H9 (cell line): ENCODE measurements at regions not wholly inside any gene's neighbourhood (a gene's known extent, or its start where the extent isn't known, plus 50 kb on each side); places are given as distances from the start of the nearest gene placed in this dataset.

Experiments used
- DNase-seq: peaks from one replicate; pipeline ENCODE4 v3.0.0-alpha.2; 2017
- H2AFZ ChIP-seq: one replicate; pipeline ENCODE4 v1.6.1; 2013; ENCODE audit warnings: mild to moderate bottlenecking, low read length, control low read depth, moderate library complexity
- H2AK5ac ChIP-seq: 2 replicates; pipeline ENCODE4 v1.6.1; 2013; ENCODE audit warnings: low read length, control low read depth, mixed read lengths; ENCODE audit not compliant: insufficient read length
- H2BK120ac ChIP-seq: one replicate; pipeline ENCODE4 v1.6.1; 2013; ENCODE audit warnings: low read depth, mild to moderate bottlenecking, low read length, control low read depth, inconsistent platforms; ENCODE audit not compliant: poor library complexity, severe bottlenecking
- H2BK12ac ChIP-seq: 2 replicates; pipeline ENCODE4 v1.6.1; 2013; ENCODE audit warnings: low read length, control low read depth, mixed read lengths, low read depth; ENCODE audit not compliant: insufficient read length
- H2BK15ac ChIP-seq: 2 replicates; pipeline ENCODE4 v1.6.1; 2013; ENCODE audit warnings: low read depth, low read length, control low read depth
- H2BK20ac ChIP-seq: one replicate; pipeline ENCODE4 v1.6.1; 2013; ENCODE audit warnings: low read depth, mild to moderate bottlenecking, low read length, control low read depth, inconsistent platforms; ENCODE audit not compliant: poor library complexity, severe bottlenecking
- H2BK5ac ChIP-seq: 2 replicates; pipeline ENCODE4 v1.6.1; 2013; ENCODE audit warnings: low read length, control low read depth, mixed read lengths; ENCODE audit not compliant: insufficient read length
- H3K14ac ChIP-seq: 2 replicates; pipeline ENCODE4 v1.6.1; 2013; ENCODE audit warnings: low read length, control low read depth; ENCODE audit not compliant: insufficient read depth
- H3K18ac ChIP-seq: 2 replicates; pipeline ENCODE4 v1.6.1; 2013; ENCODE audit warnings: low read depth, mild to moderate bottlenecking, mixed read lengths, low read length, control low read depth; ENCODE audit not compliant: insufficient read length
- H3K23ac ChIP-seq: 2 replicates; pipeline ENCODE4 v1.6.1; 2013; ENCODE audit warnings: low read length, control low read depth, mixed read lengths, low read depth; ENCODE audit not compliant: insufficient read length
- H3K23me2 ChIP-seq: 2 replicates; pipeline ENCODE4 v1.6.1; 2013; ENCODE audit warnings: low read depth, mild to moderate bottlenecking, mixed read lengths, low read length, control low read depth; ENCODE audit not compliant: insufficient read length, poor library complexity, severe bottlenecking
- H3K27ac ChIP-seq: 2 replicates; pipeline ENCODE4 v1.5.1; 2013; ENCODE audit warnings: low read length, control low read depth, mixed read lengths, low read depth; ENCODE audit not compliant: insufficient read length
- H3K27me3 ChIP-seq: 2 replicates; pipeline ENCODE4 v1.6.1; 2013; ENCODE audit warnings: low read length, control low read depth, inconsistent platforms; ENCODE audit not compliant: insufficient read depth
- H3K4ac ChIP-seq: 2 replicates; pipeline ENCODE4 v1.6.1; 2013; ENCODE audit warnings: low read depth, mild to moderate bottlenecking, control low read depth, inconsistent platforms, low read length, moderate library complexity
- H3K4me1 ChIP-seq: 2 replicates; pipeline ENCODE4 v1.6.1; 2013; ENCODE audit warnings: low read length, control low read depth, inconsistent platforms; ENCODE audit not compliant: insufficient read depth
- H3K4me2 ChIP-seq: 2 replicates; pipeline ENCODE4 v1.6.1; 2013; ENCODE audit warnings: low read length, control low read depth, mixed read lengths; ENCODE audit not compliant: insufficient read length, insufficient read depth
- H3K56ac ChIP-seq: 2 replicates; pipeline ENCODE4 v1.6.1; 2013; ENCODE audit warnings: low read depth, mild to moderate bottlenecking, mixed read lengths, low read length, control low read depth; ENCODE audit not compliant: insufficient read length
- H3K79me1 ChIP-seq: 2 replicates; pipeline ENCODE4 v1.6.1; 2013; ENCODE audit warnings: low read depth, mild to moderate bottlenecking, moderate library complexity, low read length, control low read depth, inconsistent platforms; ENCODE audit not compliant: insufficient read depth, poor library complexity, severe bottlenecking
- H3K79me2 ChIP-seq: 2 replicates; pipeline ENCODE4 v1.6.1; 2013; ENCODE audit warnings: low read length, control low read depth, inconsistent platforms; ENCODE audit not compliant: insufficient read depth
- H3K9ac ChIP-seq: 2 replicates; pipeline ENCODE4 v1.6.1; 2013; ENCODE audit warnings: low read length, control low read depth, mixed read lengths; ENCODE audit not compliant: insufficient read length; ENCODE audit errors: extremely low read depth
- H3K9me3 ChIP-seq: one replicate; pipeline ENCODE4 v1.6.1; 2013; ENCODE audit warnings: low read depth, low read length, inconsistent platforms; ENCODE audit not compliant: control insufficient read depth
- H3T11ph ChIP-seq: one replicate; pipeline ENCODE4 v1.6.1; 2013; ENCODE audit warnings: mild to moderate bottlenecking, low read length, control low read depth, inconsistent platforms
- H4K20me1 ChIP-seq: one replicate; pipeline ENCODE4 v1.6.1; 2013; ENCODE audit not compliant: control insufficient read depth, insufficient read length, insufficient read depth
- H4K5ac ChIP-seq: 2 replicates; pipeline ENCODE4 v1.6.1; 2013; ENCODE audit warnings: low read depth, mild to moderate bottlenecking, mixed read lengths, low read length, control low read depth; ENCODE audit not compliant: insufficient read length
- H4K8ac ChIP-seq: replicated peaks from 2 replicates; pipeline ENCODE4 v1.6.1; 2013; ENCODE audit warnings: low read length, control low read depth, mixed read lengths, low read depth; ENCODE audit not compliant: insufficient read length
- H4K91ac ChIP-seq: 2 replicates; pipeline ENCODE4 v1.6.1; 2013; ENCODE audit warnings: low read depth, mild to moderate bottlenecking, moderate library complexity, mixed read lengths, low read length, control low read depth; ENCODE audit not compliant: insufficient read length
- H3K27ac Mint-ChIP-seq, 3 experiments: 2 replicates in 2 of 3; 3 replicates in 1 of 3; pipeline ENCODE4 v1.8.0; 2020 to 2021; ENCODE audit warnings: mixed read lengths in 3 of 3, mild to moderate bottlenecking in 1 of 3, moderate library complexity in 1 of 3
- H3K27me3 Mint-ChIP-seq: 2 replicates; pipeline ENCODE4 v1.8.0; 2021; ENCODE audit warnings: low read depth, mild to moderate bottlenecking, moderate library complexity, mixed read lengths
- H3K36me3 Mint-ChIP-seq, 3 experiments: 2 replicates in 2 of 3; 3 replicates in 1 of 3; pipeline ENCODE4 v1.8.0; 2020 to 2021; ENCODE audit warnings: low read depth in 3 of 3, mixed read lengths in 3 of 3; ENCODE audit not compliant: insufficient read depth in 1 of 3
- H3K4me1 Mint-ChIP-seq, 2 experiments: 2 replicates each; pipeline ENCODE4 v1.8.0; 2020; ENCODE audit warnings: mixed read lengths in 2 of 2
- H3K4me3 Mint-ChIP-seq, 2 experiments: 2 replicates in 1 of 2; 3 replicates in 1 of 2; pipeline ENCODE4 v1.8.0; 2020 to 2021; ENCODE audit warnings: mild to moderate bottlenecking in 2 of 2, mixed read lengths in 2 of 2, moderate library complexity in 1 of 2
- H3K9me3 Mint-ChIP-seq, 2 experiments: 2 replicates in 1 of 2; 3 replicates in 1 of 2; pipeline ENCODE4 v1.8.0; 2020; ENCODE audit warnings: mild to moderate bottlenecking in 2 of 2, mixed read lengths in 2 of 2, moderate library complexity in 1 of 2
- CTCF ChIP-seq: fragments of 200-600 bp; sonication (generic); conservative IDR thresholded peaks from 3 replicates; pipeline ENCODE4 v1.8.0; 2021; ENCODE audit warnings: antibody characterized with exemption, mild to moderate bottlenecking
- WGBS: extraction: QIAGEN DNeasy Blood & Tissue Kit; methylation state at CpG from one replicate; pipeline ENCODE4 v1.1.7; 2013; ENCODE audit warnings: missing lambda C conversion rate, low lambda C conversion rate, mixed read lengths; ENCODE audit not compliant: insufficient read length; ENCODE audit errors: extremely low coverage; 5-methylcytosine and 5-hydroxymethylcytosine counted together

GRCh38 chr2:122105877-122106206 lies 350.4 kb downstream of the TSN start:
- Histone ChIP-seq H3K79me1 (no peaks in the 10 kb centered on the region), H2BK15ac (no peak overlapping the region), H3K79me2 (no peaks in the 10 kb centered on the region), H2BK5ac (no peak overlapping the region), H2BK12ac (no peak overlapping the region), H3K4me1 (no peaks in the 10 kb centered on the region), H4K20me1 (no peaks in the 10 kb centered on the region), H3K27me3 (no peaks in the 10 kb centered on the region; the same call in 1 of the 2 replicates), H3K27ac (no peak overlapping the region), H3K14ac (no peak overlapping the region), H3K18ac (no peak overlapping the region), H4K91ac (no peak overlapping the region), H3T11ph (no peak overlapping the region), H2BK120ac (no peak overlapping the region), H3K23ac (no peak overlapping the region), H2AK5ac (no peak overlapping the region), H3K4ac (no peak overlapping the region), H3K23me2 (no peaks in the 10 kb centered on the region), H4K8ac (no peak overlapping the region), H3K9ac (no peak overlapping the region), H3K56ac (no peak overlapping the region), H3K4me2 (no peak overlapping the region), H2AFZ (no peak overlapping the region), H3K9me3 (no peaks in the 10 kb centered on the region), H2BK20ac (no peak overlapping the region), H4K5ac (no peak overlapping the region)
- peaks cover 3 to 25% (median 6%) of the 10 kb centered on the region in 3 experiments for H3K36me3 Mint-ChIP-seq
- H3K4me3 Mint-ChIP-seq, result no peak overlapping the region
- no peaks in the 10 kb centered on the region; the same call in 1 of the 2 replicates for H3K27me3 Mint-ChIP-seq
- no peak for TF ChIP-seq CTCF
- peaks cover 20 to 28% of the 10 kb centered on the region in 2 experiments for H3K4me1 Mint-ChIP-seq
- no CpG with 5 or more reads among the region's 3 CpGs for WGBS
- H3K9me3 Mint-ChIP-seq, result peaks cover 9 to 14% of the 10 kb centered on the region in 2 experiments
- no peak overlapping the region for H3K27ac Mint-ChIP-seq
- DNase-seq, result no peak
